ENCODE measurements at regions not wholly inside any gene's neighbourhood (a gene's known extent, or its start where the extent isn't known, plus 50 kb on each side); places are given as distances from the start of the nearest gene placed in this dataset.
A peak's percentile ranks its signal among the peaks of the same experiment; 100 is the strongest.

- Histone ChIP-seq H3K27me3 (ENCODE audit: insufficient read depth) (no peaks in the 10 kb centered on the region), H4K20me1 (replicated peaks; ENCODE audit: insufficient read depth) (no peaks in the 10 kb centered on the region), H3K4me3 (no peak overlapping the region), H3K9me2 (ENCODE audit: insufficient read depth) (0 out of 2 replicates have a peak, but pooled peaks cover 7% of the 10 kb centered on the region), H3K79me2 (replicated peaks; ENCODE audit: insufficient read depth) (no peaks in the 10 kb centered on the region), H3K36me3 (ENCODE audit: insufficient read depth) (no peaks in the 10 kb centered on the region), H3K4me2 (no peak overlapping the region), H3K27ac (ENCODE audit: low read depth) (no peak overlapping the region), H3F3A (replicated peaks; ENCODE audit: low read depth) (no peaks in the 10 kb centered on the region), H2AFZ (0 out of 2 replicates have a peak overlapping the region, but pooled peaks have one; percentile 45), H3K4me1 (ENCODE audit: insufficient read depth) (no peaks in the 10 kb centered on the region)
- Mint-ChIP-seq H3K9me3 (no peaks in the 10 kb centered on the region), H3K4me1 (no peaks in the 10 kb centered on the region), H3K27me3 (ENCODE audit: insufficient read depth, low read depth, poor library complexity) (peaks cover 1% of the 10 kb centered on the region), H3K4me3 (no peak overlapping the region), H3K36me3 (ENCODE audit: low read depth) (no peaks in the 10 kb centered on the region), H3K27ac (no peak overlapping the region)
- DNase-seq (ENCODE audit: low spot score) (no peak), ATAC-seq (no peak)
- TF ChIP-seq POLR2AphosphoS5 (IDR thresholded peaks at IDR 0.05; ENCODE audit: low read depth) (no peak), EZH2 (IDR thresholded peaks at IDR 0.05; ENCODE audit: low read depth, unreplicated experiment) (no peak), ZNF331 (CRISPR knock-in tag; IDR thresholded peaks at IDR 0.05; ENCODE audit: low read depth) (no peak), STAT1 (IDR thresholded peaks at IDR 0.05; ENCODE audit: unreplicated experiment) (no peak), JUNB (IDR thresholded peaks at IDR 0.05; ENCODE audit: unreplicated experiment) (no peak), CREB1 (CRISPR knock-in tag; IDR thresholded peaks at IDR 0.05; ENCODE audit: low read depth) (no peak), ZNF114 (CRISPR knock-in tag; IDR thresholded peaks at IDR 0.05) (no peak), EZH2phosphoT487 (IDR thresholded peaks at IDR 0.05; ENCODE audit: unreplicated experiment) (no peak), NANOG (IDR thresholded peaks at IDR 0.05; ENCODE audit: borderline replicate concordance) (no peak)
- TF ChIP-seq, protein P1, sequence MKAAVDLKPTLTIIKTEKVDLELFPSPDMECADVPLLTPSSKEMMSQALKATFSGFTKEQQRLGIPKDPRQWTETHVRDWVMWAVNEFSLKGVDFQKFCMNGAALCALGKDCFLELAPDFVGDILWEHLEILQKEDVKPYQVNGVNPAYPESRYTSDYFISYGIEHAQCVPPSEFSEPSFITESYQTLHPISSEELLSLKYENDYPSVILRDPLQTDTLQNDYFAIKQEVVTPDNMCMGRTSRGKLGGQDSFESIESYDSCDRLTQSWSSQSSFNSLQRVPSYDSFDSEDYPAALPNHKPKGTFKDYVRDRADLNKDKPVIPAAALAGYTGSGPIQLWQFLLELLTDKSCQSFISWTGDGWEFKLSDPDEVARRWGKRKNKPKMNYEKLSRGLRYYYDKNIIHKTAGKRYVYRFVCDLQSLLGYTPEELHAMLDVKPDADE (IDR thresholded peaks at IDR 0.05), result no peak
- TF ChIP-seq, protein P2, sequence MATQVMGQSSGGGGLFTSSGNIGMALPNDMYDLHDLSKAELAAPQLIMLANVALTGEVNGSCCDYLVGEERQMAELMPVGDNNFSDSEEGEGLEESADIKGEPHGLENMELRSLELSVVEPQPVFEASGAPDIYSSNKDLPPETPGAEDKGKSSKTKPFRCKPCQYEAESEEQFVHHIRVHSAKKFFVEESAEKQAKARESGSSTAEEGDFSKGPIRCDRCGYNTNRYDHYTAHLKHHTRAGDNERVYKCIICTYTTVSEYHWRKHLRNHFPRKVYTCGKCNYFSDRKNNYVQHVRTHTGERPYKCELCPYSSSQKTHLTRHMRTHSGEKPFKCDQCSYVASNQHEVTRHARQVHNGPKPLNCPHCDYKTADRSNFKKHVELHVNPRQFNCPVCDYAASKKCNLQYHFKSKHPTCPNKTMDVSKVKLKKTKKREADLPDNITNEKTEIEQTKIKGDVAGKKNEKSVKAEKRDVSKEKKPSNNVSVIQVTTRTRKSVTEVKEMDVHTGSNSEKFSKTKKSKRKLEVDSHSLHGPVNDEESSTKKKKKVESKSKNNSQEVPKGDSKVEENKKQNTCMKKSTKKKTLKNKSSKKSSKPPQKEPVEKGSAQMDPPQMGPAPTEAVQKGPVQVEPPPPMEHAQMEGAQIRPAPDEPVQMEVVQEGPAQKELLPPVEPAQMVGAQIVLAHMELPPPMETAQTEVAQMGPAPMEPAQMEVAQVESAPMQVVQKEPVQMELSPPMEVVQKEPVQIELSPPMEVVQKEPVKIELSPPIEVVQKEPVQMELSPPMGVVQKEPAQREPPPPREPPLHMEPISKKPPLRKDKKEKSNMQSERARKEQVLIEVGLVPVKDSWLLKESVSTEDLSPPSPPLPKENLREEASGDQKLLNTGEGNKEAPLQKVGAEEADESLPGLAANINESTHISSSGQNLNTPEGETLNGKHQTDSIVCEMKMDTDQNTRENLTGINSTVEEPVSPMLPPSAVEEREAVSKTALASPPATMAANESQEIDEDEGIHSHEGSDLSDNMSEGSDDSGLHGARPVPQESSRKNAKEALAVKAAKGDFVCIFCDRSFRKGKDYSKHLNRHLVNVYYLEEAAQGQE (IDR thresholded peaks at IDR 0.05; ENCODE audit: unreplicated experiment), result no peak
- TF ChIP-seq, protein P3, sequence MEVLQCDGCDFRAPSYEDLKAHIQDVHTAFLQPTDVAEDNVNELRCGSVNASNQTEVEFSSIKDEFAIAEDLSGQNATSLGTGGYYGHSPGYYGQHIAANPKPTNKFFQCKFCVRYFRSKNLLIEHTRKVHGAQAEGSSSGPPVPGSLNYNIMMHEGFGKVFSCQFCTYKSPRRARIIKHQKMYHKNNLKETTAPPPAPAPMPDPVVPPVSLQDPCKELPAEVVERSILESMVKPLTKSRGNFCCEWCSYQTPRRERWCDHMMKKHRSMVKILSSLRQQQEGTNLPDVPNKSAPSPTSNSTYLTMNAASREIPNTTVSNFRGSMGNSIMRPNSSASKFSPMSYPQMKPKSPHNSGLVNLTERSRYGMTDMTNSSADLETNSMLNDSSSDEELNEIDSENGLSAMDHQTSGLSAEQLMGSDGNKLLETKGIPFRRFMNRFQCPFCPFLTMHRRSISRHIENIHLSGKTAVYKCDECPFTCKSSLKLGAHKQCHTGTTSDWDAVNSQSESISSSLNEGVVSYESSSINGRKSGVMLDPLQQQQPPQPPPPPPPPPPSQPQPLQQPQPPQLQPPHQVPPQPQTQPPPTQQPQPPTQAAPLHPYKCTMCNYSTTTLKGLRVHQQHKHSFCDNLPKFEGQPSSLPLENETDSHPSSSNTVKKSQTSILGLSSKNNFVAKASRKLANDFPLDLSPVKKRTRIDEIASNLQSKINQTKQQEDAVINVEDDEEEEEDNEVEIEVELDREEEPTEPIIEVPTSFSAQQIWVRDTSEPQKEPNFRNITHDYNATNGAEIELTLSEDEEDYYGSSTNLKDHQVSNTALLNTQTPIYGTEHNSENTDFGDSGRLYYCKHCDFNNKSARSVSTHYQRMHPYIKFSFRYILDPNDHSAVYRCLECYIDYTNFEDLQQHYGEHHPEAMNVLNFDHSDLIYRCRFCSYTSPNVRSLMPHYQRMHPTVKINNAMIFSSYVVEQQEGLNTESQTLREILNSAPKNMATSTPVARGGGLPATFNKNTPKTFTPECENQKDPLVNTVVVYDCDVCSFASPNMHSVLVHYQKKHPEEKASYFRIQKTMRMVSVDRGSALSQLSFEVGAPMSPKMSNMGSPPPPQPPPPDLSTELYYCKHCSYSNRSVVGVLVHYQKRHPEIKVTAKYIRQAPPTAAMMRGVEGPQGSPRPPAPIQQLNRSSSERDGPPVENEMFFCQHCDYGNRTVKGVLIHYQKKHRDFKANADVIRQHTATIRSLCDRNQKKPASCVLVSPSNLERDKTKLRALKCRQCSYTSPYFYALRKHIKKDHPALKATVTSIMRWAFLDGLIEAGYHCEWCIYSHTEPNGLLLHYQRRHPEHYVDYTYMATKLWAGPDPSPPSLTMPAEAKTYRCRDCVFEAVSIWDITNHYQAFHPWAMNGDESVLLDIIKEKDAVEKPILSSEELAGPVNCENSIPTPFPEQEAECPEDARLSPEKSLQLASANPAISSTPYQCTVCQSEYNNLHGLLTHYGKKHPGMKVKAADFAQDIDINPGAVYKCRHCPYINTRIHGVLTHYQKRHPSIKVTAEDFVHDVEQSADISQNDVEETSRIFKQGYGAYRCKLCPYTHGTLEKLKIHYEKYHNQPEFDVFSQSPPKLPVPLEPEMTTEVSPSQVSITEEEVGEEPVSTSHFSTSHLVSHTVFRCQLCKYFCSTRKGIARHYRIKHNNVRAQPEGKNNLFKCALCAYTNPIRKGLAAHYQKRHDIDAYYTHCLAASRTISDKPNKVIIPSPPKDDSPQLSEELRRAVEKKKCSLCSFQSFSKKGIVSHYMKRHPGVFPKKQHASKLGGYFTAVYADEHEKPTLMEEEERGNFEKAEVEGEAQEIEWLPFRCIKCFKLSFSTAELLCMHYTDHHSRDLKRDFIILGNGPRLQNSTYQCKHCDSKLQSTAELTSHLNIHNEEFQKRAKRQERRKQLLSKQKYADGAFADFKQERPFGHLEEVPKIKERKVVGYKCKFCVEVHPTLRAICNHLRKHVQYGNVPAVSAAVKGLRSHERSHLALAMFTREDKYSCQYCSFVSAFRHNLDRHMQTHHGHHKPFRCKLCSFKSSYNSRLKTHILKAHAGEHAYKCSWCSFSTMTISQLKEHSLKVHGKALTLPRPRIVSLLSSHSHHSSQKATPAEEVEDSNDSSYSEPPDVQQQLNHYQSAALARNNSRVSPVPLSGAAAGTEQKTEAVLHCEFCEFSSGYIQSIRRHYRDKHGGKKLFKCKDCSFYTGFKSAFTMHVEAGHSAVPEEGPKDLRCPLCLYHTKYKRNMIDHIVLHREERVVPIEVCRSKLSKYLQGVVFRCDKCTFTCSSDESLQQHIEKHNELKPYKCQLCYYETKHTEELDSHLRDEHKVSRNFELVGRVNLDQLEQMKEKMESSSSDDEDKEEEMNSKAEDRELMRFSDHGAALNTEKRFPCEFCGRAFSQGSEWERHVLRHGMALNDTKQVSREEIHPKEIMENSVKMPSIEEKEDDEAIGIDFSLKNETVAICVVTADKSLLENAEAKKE (CRISPR knock-in tag; IDR thresholded peaks at IDR 0.05), result no peak
- TF ChIP-seq, protein P4, sequence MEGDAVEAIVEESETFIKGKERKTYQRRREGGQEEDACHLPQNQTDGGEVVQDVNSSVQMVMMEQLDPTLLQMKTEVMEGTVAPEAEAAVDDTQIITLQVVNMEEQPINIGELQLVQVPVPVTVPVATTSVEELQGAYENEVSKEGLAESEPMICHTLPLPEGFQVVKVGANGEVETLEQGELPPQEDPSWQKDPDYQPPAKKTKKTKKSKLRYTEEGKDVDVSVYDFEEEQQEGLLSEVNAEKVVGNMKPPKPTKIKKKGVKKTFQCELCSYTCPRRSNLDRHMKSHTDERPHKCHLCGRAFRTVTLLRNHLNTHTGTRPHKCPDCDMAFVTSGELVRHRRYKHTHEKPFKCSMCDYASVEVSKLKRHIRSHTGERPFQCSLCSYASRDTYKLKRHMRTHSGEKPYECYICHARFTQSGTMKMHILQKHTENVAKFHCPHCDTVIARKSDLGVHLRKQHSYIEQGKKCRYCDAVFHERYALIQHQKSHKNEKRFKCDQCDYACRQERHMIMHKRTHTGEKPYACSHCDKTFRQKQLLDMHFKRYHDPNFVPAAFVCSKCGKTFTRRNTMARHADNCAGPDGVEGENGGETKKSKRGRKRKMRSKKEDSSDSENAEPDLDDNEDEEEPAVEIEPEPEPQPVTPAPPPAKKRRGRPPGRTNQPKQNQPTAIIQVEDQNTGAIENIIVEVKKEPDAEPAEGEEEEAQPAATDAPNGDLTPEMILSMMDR (conservative IDR thresholded peaks at IDR 0.05; ENCODE audit: low read depth in 2 of 2), result no peak
These were observed 465.1 kb downstream of the MEI4 start for GRCh38 chr6:78117966-78118365.

Data from GM23338 (cell line).